DMS53 (cell line): ENCODE measurements at regions not wholly inside any gene's neighbourhood (a gene's known extent, or its start where the extent isn't known, plus 50 kb on each side); places are given as distances from the start of the nearest gene placed in this dataset.

Source experiments
- DNase-seq: peaks from one replicate; lab custom pipeline; 2025; lab: John Stamatoyannopoulos, UW

DNA sequence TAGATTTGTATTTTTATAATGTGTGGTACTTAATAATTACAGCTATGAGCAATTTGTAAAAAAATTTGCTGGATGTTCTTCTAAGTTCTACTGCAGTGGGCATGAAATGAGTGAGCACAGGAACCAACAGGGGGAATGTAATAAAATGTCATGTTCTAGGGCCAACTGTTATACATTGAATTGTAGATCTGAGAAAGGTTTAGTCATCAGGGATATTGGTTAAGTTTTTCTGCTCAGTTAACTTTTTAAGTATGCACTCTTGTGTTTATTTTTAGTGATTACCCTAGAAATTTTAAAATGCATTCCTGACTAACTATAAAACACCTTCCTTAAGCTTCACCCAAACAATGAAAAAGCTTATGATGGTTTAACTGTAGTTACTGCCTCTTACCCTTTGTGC lies 101.8 kb downstream of the CAND1 start:
- no peak for DNase-seq

DNA sequence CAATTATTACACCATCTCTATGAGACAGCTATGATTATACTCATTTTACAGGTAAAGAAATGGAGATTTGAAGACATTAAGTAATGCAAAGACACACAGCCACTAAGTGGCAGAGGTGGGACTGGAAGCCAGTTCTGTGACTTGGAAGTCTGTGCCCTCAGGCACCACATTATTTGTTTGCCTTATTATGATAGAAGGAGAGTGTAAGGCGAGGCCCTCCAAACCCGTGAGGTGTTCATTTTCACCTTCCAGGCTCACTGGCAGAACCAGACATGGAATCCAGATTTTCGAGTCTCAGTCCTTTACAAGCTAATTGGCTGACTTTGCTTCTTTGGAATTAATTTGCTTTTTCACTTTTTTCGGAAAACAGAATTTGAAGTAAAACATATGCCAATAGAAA lies 107.9 kb downstream of the CAND1 start:
- DNase-seq, result no peak

DNA sequence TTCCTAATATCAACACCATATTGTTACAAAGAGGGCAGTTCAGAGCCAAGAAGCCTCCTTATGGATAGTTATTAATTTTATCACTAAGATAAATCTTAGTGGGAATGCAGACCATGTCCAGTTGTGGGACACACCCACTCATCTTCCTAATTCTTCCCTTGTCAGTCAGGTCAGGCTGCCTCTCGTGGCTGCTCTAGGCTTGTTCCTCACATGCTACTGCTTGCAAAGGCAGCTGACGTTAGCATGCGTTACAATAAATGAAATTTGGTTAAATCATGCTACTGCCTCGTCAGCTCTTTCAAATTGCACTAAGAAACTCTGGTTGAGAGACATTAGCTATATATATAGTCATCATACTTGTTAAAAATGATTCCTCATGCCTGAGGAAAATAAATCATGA lies 108.4 kb downstream of the CAND1 start:
- no peak for DNase-seq

DNA sequence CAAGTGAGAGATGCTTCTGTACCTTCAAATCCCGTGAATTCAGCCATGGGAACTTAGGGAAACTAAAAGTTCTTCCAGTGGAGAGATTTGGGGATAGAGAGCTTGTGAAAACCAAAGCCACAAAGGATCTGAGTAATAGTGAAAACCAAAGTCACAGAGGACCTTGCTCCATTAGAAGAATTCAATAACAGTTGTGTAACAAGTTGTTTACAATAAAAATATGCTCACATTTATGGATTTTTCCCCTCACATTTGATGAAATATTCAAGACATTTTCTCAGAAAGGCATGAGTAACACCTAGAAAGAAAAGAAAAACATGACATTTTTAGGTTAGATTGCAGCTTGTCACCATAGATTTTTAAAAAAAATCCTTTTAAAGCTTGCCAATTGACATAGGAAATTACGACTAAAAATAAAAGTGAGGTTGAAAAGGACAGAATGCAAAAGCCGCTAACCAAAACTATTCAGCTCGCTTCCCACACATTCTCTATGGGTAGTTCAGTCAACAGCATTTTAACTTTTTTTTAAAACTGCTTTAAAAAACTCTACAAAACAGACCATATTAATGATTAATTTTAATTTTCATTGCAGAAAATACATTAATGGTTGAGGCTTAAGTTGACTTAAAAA lies 113.2 kb downstream of the CAND1 start:
- no peak for DNase-seq

DNA sequence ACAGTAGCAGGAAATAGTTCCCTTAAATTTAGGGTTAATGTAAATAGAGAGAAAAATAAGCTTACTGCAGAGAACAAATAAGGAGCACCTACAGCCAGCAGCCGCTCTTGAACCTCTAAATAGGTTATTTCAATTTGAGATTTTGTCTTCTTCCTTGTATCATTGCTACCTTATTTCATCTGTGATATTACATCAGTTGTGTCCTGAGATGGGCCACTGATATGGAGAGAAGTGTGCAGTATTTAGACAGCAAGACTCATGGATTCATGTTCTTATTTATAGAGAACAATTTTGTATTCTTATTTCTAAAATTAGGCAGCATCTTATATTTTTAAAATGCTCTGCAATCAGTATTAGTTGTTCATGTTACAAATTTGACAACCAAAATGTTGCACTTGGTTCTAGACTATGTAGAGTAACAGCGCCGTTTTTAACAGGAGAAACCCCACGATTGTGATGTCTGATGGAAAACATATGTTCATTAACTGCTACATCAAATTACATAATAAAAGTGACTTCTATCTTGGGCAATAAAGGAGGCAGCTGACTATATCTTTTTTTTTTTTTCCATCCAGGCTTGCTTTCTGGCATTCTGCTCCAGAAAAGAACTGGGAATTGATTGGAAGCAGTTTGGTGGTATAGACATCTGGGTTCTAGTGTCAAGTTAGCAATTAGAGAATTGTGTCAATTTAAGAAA lies 117.9 kb downstream of the CAND1 start:
- DNase-seq, result no peak

DNA sequence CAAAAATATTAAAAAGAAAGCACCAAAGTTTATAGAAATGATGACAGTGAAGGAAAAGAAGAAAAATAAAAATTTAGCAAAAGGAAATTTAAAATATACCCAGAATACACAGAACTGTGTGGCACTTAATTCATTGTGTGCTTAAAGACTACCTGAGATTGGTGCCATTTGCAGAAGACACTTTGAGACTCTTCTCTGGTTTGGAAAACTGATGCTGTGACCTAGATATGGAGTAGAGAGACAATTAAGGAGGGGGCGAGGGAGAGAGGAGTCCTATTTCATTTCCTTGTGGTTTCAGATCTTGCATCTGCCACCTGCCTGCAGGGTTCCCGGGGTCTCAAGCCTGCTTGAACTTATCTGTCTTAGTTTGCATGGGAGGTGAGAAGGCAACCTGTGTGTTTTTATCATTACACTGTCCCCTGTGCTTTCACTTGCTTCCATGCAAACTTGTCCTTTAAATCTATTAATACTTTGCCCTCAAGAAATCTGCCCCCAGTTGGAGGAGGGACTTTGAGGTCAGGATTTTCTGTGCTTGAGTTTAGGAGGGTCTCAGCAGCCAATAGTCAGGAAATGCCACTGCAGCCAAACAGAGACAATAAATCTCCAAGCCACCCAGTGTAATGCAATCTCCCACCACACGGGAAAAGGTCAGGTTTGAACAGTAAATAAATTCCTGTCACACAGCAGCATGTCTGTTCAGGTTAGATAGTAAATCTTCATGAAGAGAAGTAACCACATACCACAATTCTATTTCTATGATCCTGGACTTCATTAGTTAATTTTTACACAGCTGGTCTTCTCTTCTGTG lies 119.4 kb downstream of the CAND1 start:
- peak; percentile 43 for DNase-seq

DNA sequence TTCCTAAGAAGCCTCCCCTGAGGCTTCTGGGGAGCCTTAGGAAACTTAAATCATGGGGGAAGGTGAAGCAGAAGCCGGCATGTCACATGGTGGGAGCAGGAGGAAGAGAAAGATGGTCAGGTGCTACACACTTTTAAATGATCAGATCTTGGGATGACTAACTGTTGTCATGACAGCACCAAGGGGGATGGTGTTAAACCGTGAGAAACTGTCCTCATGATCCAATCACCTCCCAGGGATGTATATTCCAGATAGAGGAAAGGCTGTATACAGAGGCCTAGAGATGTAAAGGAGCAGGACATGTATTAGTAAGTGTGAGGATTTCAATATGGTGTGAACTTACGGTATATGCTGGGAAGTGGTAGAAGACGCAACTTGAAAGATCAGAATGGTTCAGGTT lies 121.1 kb downstream of the CAND1 start:
- DNase-seq, result no peak

DNA sequence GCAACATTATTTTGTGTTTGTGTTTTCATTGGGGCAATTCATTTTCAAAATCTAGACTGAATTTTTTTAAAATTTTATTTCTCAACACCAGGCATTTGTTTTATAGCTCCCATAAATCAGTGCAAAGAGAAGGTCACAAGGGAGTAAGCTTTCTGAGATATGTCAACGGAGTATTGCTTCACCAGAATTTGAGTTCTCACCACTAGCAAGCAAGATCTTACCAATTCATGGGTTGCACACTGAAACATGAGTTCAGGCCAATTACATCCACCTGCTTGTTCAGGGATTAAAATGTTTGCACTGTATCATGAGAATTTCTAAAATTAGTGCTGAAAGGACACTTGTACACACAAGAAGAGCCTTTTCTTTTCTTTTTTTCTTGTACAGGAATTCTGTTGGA lies 121.9 kb downstream of the CAND1 start:
- peak; percentile 47 for DNase-seq

DNA sequence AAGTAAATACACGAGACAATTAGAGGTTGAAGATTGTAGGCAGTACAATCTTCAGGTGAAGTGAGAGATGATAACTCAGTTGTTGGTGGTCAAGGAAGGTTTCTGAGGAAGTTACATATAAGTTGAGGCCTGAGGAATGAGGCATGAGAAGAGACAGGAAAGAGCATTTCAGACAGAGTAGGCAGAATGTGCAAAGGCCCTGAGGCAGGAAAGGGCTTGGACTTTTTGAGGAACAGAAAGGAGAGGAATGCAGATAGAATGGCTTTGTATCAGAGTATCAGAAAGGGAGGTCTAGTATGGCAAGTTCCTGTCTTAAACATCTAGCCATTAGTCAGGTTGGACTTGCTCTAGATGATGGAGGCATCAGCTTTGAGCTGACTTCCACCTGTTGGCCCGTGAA lies 122.5 kb downstream of the CAND1 start:
- DNase-seq, result no peak

DNA sequence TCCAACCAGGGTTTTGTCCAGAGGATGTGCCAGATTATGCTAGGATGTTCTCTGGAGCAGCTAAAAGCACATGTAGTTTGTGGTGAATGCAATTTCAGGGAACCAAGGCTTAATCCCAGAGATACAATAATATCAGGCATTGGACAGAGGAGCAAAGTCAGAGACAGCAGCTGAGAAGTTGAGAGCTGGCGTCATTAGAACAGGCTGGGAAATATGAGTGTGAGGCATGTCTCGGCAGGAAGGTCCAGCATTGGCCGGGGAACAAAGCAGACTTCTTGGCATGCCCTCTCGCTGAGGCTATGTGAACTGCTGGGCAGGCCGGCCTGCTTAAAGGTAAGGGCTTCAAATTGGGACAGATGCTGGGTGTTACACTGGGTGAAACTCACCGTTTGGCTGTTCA lies 125.4 kb downstream of the CAND1 start:
- no peak for DNase-seq

DNA sequence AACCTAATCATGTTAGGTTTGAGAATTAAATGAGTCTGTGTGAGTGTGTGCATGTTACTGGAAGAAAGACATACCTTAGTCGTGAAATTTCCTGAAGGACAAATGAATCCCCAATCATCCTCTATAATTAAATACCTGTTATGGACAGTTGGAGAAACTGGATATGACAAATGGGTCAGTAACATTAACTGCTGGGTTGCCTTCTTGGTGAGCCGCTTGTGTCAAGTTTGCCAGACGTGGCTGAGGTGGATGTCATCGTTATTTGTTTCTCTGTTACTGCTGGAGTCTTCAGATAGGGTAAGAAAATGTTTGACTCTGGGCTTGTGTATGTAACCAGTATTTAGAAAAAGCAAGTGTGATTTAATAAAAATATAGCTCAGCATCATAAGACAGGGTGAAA lies 131.6 kb downstream of the CAND1 start:
- DNase-seq, result no peak

DNA sequence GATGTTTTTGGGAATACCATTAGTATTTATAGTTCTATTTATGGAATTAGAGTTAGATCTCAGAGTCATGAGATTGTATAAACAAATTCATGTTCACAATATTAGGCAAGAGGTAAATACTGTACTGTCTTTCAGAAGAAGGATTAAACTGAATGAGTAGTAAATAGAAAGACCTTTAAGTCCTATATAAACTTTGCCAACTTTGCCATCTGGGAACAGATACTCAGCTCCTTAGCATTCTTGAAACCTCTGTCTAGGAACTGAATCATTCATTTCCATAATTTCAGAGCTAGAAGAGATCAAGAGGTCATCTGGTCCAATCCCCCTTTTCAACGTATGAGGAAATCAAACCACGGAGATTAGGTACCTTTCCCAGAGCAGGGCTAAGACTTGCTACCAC lies 141.1 kb downstream of the CAND1 start:
- no peak for DNase-seq

DNA sequence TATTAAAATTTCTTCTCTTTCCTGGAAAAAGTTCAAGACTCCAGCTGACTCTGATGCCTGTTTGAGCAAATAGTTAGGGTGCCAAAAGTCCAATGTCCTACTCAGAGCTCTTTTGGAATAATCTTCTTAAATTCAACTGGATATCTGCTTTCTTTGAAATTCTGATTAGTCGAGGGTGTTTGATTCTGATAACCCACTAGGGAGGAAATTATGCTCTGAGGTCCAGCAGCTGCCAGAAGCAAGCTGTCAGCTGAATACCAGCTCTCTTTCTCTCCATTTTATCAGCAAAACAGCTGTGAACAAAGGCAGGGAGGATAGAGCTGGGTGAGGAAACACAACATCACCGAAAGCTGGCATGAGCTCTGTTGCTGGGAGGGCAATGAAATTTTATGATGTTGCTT lies 141.5 kb downstream of the CAND1 start:
- no peak for DNase-seq

DNA sequence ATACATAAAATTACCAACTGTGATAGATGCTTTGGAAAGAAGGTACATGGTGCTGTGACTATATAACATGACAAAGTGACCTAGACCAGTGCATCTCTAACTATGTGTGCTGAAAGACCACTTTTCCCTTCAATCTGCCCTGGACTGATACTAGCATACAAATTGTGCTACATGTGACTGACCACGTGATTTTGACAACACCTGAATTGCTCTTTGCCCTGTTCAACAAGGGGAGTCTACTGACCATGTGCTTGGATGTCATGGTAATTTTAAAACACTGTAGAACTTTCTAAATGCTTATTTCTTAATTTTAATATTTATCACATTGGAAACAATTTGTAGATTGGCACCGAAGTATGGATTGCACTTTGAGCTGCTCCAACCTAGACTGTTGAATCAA lies 142.4 kb downstream of the CAND1 start:
- no peak for DNase-seq

DNA sequence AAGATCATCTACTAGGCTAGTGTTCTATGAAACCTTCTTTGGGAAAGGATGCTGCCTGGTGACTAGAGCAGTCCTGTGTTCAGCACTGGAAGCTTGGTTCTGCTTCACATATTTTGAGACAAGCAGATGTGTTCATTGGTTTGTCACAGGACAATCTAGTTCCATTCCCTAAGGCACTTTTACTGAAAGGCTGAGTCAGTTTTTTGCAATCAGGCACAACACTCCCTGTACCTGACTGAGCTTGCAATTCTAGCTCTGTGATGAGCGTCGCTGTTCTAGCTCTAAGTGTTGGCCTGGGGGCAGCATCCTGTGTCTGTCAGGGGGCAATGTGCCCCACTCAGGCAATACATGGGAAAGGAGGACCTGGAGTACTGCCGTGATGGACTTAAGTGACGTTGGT lies 144.4 kb downstream of the CAND1 start:
- no peak for DNase-seq

DNA sequence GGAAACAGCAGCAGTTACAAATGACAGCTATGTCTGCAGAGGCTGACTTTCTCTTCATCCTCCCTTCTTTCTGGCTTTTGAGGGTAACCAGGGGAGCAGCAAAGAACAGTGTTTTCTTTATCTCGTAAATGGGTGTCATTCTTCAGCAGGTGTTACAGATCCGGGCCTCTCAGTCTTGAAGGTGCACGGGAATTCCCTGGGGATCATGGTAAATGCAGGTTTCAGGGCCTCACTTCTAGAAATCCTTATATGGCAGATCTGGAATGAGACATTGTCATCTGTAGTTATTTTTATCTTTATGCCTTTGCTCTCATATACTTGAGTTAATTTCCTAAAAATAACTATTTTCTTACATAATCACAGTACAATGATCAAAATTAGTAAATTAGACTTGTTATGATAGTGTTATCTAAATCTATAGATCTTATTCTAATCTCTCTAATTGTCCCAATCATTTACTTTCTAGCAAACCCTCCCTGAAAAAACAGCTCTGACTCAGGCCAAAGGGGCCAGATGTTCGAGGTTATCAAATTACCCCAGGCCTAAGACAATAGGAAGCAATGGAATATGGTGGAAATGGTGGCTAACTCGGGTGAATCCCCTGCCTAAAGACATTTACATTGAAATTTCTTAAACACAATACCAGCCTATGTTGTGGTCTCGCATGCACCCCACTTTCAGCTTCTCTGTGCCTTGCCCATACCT lies 145.0 kb downstream of the CAND1 start:
- peak; percentile 17 for DNase-seq

DNA sequence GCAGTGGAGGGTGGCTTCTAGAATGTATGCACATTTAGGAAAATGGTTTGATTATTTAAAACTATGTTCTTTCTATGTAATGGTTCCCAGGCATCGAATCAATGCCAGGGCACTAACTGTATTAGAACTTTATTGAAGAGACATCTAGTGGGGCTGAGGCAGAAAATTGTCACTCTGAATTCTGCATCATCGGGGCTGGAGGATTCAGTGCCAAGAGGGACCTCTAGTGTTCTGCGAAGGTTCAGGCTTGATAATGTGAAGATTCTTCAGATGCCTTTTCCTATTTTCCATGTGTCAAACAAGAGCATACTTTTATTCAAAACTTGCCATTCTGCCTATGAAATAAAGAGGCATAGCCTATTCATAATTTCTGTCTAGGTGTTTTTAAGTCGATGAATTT lies 146.3 kb downstream of the CAND1 start:
- DNase-seq, result peak; percentile 67

DNA sequence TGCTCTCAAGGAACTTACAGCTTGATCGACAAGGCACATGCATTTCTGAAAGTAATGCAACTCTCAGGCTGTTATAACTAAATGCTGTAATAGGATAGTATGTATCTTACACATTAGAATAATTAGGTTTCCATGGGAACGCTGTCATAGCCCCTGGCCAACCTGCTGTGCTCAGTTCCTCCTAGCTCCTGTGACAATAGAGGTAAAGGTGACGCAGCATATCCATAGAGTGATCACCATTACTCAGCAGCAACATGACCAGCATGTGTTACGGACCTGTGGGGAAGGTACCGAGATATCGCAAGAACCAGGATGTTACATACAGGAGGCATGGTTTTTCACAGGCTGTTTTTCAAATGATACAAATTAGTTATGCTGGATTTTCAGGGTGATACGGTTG lies 150.7 kb downstream of the CAND1 start:
- no peak for DNase-seq

DNA sequence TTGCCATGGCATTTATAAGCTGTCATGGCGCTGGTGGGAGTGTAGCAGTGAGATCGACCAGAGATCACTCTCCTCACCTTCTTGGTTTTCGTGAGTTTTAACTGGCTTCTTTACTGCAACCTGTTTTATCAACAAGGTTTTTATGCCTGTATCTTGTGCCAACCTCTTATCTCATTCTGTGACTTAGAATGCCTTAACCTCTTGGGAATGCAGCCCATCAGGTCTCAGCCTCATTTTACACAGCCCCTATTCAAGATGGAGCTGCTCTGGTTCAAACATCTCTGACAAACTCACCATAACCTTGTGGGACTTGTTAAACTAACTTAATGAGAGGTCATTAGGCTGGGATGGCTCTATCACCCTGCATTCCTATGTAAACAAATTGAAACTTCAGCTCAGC lies 151.3 kb downstream of the CAND1 start:
- no peak for DNase-seq

DNA sequence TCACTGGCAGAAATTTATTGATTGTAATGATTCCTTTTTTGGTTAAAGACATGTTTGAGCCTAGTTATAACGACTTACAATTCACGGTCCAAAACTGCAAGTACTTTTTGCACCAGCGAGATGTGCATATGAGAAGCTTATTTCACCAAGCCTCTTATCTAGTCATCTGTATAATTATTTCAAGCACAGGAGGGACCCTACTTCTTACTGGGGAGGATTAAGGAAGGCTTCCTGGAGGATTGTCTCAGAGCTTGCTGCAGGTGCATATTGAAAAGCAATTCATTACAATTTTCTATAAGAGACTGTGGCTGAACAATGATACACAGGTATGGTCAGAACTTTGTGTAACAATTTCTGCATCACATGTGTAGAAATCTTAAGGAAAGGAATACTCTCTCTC lies 152.9 kb downstream of the CAND1 start:
- DNase-seq, result no peak

DNA sequence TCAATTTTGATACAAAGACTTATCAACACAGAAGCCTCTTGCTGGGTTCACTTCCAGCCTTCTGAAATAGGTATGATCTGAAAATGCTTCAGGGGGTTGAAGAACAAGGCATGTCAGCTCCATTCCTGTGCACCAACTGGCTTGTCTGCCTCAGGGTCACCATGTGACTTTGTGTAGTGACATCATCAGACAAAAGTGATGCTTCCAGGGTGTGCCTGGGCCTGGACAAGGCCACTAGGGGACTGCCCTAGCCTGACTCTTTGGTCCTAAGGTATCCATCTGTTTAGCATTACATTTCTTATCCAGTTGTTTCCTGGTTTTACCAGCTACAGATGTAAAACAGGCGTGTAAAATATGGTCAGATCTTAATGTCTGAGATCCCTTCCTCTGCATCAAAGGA lies 155.6 kb downstream of the CAND1 start:
- peak; percentile 55 for DNase-seq

DNA sequence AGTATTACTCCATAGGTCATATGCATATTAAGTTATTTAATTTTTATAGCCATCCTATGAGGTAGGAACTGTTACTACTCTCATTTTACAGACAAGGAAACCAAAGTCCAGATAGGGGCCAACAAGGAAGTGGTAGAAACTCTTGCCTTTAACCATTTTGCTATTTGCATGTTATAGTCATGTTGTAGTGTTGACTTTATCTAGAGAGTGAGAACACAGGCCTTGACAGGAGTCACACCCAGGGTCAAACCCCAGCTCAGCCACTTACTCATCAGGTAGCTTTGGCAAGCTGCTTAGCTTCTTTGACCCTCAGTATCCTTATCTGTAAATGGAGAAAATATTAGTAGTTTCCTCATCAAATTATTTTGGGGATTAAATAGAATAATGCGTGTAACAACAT lies 156.2 kb downstream of the CAND1 start:
- peak; percentile 60 for DNase-seq

DNA sequence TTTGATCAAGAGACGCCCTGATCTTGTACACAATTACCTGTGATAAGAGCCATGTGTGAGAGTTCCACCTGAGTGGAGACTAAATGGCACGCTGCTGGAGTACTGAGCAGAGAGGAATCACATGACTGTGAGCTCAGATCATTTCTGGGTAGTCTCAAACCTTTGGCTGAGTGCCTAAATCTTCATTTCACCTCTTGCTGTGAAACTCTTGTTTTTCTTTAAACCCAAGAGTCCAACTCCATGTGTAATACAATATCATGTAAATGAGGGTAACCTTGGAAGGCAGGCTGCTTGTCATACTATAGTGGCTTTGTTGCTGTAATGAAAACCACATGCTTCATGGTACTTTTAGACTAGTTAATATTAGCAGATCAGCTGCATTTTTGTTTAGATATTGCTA lies 156.9 kb downstream of the CAND1 start:
- peak; percentile 85 for DNase-seq
